ENCODE measurements at regions not wholly inside any gene's neighbourhood (a gene's known extent, or its start where the extent isn't known, plus 50 kb on each side); places are given as distances from the start of the nearest gene placed in this dataset.
"Not testable (repeated sequence)": the region's sequence is repeated elsewhere in the genome, so short reads cannot be mapped to it uniquely, and the experiment has no call there.

DNA sequence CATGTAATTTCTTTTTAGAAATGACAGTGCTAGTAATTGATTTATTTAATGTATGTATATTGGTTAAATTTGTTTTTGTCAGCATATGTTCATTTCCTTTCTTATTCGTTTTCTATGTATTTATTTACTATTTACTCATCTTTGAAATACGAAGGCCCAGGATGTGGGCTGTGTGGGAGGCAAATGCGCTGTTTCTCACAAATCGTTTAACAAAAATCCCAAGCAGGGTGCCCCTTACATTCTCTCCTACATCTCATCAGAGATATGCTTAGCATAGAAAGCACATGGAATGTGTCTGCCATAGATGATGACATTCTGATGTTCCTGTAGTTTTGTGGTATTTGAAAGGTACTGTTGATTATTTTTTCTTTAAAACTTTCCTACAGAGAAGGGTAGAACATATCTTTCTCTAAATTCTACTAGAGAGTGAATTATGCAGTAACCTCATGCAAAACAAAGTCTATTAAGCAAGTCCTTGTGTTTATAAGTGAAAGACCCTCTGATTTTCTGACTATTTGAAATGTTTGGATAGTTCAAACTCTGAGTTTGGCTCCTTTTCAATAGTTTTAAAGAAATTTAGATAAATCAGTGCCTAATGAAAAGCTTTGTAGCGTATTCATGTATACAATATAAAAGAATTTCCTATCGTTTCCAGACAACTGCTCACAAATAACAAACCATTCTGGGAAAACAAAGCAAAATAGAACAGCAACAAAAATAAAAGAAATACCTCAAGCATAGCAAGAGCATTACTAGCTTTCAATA is 111.1 kb upstream of the VGLL3 start:
- DNase-seq (ENCODE audit: low read depth in 2 of 2), result no peak

GRCh38 chr3:87097733-87098132 is 106.8 kb upstream of the VGLL3 start:
- not testable (repeated sequence) for DNase-seq (ENCODE audit: low read depth in 2 of 2)

DNA sequence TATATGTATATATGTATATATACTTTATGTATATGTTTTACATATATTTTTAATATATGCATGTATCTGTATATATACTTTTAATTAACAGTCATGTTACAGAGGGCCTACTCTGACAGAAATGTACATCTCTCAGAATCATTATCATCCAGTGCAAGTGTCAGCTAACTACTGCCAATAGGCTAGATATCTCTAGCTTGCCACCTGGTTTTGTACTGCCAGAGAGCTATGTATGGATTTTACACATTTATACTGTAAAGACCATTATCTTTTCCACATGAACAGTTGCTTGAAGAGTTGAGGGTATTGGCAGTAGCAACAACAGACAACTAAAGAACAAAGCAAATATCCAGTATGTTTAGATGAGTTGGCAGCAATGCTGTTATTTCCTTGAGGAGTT is 99.7 kb upstream of the VGLL3 start:
- DNase-seq (ENCODE audit: low read depth in 2 of 2), result no peak

- DNase-seq (ENCODE audit: low read depth in 2 of 2), result peak; percentile 1 to 11
Observed at GRCh38 chr3:87088993-87089841, 98.3 kb upstream of the VGLL3 start.

- no peak for DNase-seq (ENCODE audit: low read depth in 2 of 2)
Observed at GRCh38 chr3:87088430-87088992, 97.6 kb upstream of the VGLL3 start.

GRCh38 chr3:87084868-87085267 is 93.9 kb upstream of the VGLL3 start:
- DNase-seq (ENCODE audit: low read depth in 2 of 2), result no peak

DNA sequence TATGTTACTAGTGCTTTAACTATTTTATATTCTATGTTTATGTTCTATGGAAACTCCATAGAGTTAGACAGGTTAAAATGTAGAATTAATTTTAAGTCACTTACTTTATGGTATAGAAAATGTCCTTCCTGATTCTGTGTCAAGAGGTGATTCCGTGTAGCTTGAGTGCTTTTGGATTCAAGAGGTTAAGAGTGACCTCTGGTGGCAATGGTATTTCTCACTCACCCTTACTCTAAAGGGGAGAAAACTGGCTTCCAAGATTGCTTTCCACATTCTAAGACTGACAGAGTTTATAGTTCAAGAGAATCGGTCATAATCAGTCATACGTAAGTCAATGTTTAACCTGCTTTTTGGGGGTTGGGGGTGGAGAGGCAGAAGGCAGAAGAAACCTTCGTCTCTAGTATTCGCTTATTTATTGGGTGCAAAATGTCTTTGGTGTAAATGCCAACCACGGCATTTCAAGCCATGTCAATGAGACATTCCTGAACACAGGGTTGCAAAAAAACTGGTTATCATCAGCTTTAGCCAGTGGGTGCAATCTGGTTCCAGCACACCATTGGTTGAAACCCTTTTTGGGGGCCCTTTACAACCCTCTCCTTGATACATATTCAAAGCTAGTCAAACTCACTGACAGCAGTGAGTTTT is 92.0 kb upstream of the VGLL3 start:
- DNase-seq (ENCODE audit: low read depth in 2 of 2), result peak; percentile 36 to 55

DNA sequence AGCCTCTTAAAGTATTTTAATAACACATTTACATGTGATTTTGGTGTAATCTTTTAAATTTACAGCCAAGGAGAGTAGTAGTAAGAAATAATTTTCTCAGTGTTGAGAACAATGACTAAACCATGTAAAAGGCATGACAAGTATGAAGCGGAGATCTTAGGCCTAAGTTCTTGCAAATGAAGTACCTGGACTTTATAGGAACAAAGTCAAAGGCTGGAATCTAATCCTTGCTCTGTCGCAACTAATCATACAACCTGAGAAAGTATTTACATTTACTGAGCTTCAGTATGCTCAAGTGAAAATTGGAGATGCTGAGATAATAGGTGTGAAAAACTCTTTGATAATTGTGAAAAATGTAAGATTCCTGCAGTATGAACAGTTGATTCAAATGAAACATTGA is 86.4 kb upstream of the VGLL3 start:
- no peak for DNase-seq (ENCODE audit: low read depth in 2 of 2)

DNA sequence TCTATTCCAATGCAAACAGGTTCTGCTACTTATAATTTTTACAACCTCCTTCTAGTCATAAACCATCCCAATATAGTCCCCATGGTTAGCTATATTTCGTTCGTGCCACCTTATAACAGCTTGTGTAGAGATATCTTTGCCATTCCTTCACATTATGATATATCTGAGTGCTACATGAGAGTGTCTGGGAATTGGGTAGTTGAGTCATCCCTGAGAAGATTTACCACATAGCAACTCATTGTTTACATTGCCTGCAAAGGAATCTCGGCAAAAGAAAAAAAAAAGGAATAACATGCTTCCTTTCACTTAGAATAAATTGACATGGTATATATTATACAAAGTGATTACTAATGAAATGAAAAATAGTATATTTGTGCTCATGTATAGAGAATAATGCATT is 86.0 kb upstream of the VGLL3 start:
- peak in 1 of 2 donors; percentile 46 for DNase-seq (ENCODE audit: low read depth in 2 of 2)

DNA sequence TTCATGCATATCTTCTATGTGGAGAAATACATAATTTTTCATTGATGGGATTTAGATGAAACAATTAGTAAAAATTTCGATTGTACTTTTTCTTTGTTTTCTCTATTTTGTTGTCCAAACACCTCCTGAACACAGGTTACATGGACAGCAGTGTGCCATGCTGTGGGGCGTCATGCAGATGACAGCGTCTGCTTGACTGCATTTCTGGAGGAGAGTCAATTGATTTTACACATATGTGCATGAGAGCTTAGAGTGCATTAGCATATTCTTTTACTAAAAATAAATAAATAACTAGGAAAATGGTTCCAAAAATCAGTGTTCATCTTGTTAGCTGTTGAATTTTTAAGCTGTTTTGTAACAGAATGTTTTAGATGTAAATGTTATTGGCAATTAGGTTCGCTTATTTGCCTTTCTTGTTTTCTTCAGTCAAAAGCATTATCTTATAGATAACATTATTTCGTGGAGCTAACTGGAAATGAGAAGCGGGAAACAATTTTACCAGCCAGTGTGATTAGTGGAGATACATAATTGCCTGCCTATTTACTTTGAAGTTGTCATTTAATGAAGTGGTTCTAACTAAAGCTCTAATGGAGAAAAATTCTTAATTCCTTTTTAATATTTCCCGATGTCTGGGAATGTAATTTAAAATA is 82.7 kb upstream of the VGLL3 start:
- no peak for DNase-seq (ENCODE audit: low read depth in 2 of 2)

- no peak for DNase-seq (ENCODE audit: low read depth in 2 of 2)
Observed at GRCh38 chr3:87072446-87072845, 81.5 kb upstream of the VGLL3 start.

DNA sequence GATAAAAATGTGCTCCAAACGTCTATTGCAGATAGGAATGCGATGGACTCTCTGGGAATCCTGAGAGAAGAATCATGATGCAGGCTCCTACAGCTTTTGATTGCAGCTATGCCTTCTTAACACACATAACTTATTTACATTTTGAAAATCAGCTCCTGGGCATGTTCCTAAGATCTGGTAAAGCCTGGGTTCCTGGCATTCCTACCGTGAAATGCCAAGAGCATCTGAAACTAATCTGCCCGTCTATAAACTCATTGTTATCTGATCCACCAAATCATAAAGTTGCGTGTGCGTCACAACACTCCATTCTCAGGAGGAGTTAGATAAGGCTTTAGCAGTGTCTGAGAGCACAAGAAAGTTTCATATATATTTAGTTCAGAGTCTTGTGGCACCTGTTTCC is 79.0 kb upstream of the VGLL3 start:
- DNase-seq (ENCODE audit: low read depth in 2 of 2), result no peak

DNA sequence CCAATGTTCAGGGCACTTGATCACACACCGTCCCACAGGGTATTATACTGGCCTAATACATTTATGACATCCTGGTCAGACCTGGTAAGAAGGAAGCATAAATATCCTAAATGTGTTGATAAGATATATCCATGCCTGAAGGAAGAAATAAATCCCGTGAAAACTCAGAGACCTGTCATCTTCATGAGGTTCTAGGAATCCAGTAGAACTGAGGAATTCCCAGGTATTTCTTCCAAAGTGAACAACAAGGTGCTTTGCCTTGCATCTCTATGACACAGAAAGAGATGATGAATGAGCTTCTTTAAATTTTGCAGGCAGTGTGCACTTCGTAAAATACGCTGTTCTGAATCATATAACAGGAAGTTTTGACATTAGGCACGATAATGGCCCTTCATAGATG is 78.1 kb upstream of the VGLL3 start:
- no peak for DNase-seq (ENCODE audit: low read depth in 2 of 2)

- DNase-seq (ENCODE audit: low read depth in 2 of 2), result no peak
Observed at GRCh38 chr3:87062685-87063084, 71.7 kb upstream of the VGLL3 start.

- DNase-seq (ENCODE audit: low read depth in 2 of 2), result no peak
Observed at GRCh38 chr3:87057474-87057873, 66.5 kb upstream of the VGLL3 start.

GRCh38 chr3:87053553-87053952 is 62.6 kb upstream of the VGLL3 start:
- no peak for DNase-seq (ENCODE audit: low read depth in 2 of 2)

- DNase-seq (ENCODE audit: low read depth in 2 of 2), result no peak
Observed at GRCh38 chr3:87052499-87053260, 61.7 kb upstream of the VGLL3 start.

DNA sequence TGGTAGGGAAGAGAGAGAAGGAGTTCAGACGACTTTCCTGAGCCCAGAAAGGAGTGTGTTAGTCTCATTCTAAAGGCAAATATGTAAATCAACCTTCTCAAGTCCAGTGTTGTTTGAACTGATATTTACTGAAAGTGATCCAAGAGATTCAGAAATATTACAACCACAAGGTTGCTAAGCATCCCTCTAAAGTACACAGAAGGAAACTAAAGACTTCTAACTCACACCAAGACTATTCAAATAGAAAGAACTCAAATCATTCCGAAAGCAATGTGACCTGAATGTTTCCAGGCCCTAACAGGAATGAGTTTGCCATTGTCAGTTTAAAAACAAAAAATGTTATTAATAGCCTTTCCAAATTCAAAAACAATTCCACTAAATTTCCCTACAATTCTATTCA is 56.9 kb upstream of the VGLL3 start:
- no peak for DNase-seq (ENCODE audit: low read depth in 2 of 2)

- DNase-seq (ENCODE audit: low read depth in 2 of 2), result no peak
Observed at GRCh38 chr3:87046241-87046640, 55.3 kb upstream of the VGLL3 start.

GRCh38 chr3:87045473-87045872 is 54.5 kb upstream of the VGLL3 start:
- DNase-seq (ENCODE audit: low read depth in 2 of 2), result no peak

- no peak for DNase-seq (ENCODE audit: low read depth in 2 of 2)
Observed at GRCh38 chr3:87044846-87045245, 53.9 kb upstream of the VGLL3 start.
